ENCODE measurements at regions not wholly inside any gene's neighbourhood (a gene's known extent, or its start where the extent isn't known, plus 50 kb on each side); places are given as distances from the start of the nearest gene placed in this dataset.

DNA sequence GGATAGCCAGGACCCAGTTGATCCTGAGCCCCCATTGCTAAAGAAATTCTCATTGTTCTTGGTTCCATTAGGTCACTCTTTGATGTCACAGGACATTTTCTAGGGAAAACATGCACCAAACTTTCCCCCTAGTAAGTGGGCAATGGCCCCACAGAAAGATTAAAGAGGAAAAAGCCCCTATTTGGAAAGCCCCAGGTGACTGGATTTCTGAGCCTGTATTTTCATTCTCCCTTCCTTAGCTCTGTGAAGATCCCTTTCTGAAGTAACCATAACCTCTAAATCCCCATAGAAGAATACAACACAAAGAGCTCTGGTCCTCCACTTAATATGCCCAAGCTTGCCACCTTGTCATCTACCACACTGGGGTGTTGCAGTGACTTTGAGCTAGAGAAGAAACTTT, 232.3 kb upstream of the FGGY start:
- TF ChIP-seq POLR2AphosphoS5 (IDR thresholded peaks at IDR 0.05): no peak
- TF ChIP-seq CTCF (IDR thresholded peaks at IDR 0.05): no peak
- TF ChIP-seq POLR2A (IDR thresholded peaks at IDR 0.05): no peak

Measured in sigmoid colon (tissue), 4 donors.